ELF-1 (cell line): ENCODE measurements at regions not wholly inside any gene's neighbourhood (a gene's known extent, or its start where the extent isn't known, plus 50 kb on each side); places are given as distances from the start of the nearest gene placed in this dataset.

Experiments used
- DNase-seq: peaks from one replicate; pipeline ENCODE4 v3.0.0-alpha.2; 2016; ENCODE audit warnings: low read depth, low spot score

DNA sequence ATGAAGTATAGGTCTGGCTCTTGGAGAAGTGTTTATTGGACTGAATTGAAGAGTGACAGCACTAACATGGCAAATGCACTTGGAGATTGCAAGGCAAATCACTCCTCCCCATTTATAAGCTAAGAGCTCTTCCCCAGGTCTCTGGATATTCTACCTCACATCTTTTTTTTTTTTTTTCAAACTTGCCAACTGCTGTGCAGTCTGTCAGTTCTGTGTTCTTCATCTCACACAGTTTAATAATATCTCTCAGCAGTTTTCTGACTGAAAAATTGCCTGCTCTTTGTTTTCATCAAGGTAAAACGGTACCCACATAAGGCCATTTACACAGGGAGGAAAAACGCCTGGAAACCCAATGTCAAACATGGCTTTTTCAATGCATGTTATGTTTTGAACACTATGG is 186.1 kb upstream of the B3GALT2 start:
- no peak for DNase-seq

DNA sequence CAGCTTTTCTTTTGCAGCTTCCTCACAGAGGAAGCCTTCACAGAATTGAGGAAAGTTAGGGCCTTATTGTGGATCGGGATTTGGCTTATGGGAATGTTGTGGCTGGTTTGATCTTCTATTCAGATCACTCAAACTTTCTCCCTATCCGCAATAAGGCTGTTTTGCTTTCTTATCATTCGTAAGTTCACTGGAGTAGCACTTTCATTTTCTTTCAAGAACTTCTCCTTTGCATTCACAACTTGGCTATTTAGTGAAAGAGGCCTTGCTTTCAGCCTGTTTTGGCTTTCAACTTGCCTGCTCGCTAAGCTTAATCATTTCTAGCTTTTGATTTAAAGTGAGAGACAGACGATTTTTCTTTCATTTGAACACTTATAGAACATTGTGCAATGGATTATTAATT is 181.9 kb upstream of the B3GALT2 start:
- DNase-seq = no peak

DNA sequence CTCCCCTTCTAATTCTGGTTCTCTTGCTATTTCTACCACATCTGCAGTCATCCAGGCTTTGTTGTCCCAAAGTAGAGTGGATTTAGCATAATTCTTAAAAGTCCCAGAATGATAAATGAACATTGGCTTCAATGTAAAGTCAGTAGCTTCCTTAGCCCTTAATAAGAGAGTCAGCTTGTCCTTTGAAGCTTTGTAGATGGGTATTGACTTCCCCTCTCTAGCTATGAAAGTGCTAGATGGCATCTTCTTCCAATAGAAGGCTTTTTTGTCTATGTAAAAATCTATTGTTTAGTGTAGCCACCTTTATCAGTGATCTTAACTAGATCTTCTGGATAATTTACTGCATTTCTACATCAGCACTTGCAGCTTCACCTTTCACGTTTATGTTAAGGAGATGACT is 181.4 kb upstream of the B3GALT2 start:
- DNase-seq = no peak

DNA sequence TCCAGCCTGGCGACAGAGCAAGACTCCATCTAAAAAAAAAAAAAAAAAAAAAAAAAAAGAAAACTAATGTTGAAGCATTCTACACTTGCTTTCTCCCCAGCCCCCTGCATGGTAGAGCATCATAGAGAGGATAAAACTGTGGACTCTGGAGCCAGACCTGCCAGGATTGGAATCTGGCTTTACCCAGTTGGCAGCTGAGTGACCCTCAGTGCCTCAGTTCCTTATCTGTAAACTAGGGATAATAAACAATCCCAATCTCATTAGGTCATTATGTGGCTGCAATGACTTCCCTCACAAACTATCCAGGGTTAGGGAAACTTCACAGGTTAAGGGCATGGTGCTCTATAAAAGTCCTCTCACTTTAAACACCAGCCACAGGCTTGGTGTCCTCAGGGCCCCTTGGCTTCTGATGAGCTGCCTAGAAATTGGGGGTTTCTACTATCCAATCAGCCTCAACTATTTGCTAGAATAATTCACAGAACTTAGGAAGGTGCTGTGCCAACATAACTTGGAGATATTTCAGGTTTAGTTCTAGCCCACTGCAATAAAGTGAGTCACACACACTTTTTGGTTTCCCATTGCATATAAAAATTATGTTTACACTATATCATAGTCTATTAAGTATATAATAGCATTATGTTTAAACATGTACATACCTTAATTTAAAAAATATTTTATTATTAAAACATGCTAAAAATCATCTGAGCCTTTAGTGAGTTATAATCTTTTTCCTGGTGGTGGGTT is 180.5 kb upstream of the B3GALT2 start:
- DNase-seq = no peak

DNA sequence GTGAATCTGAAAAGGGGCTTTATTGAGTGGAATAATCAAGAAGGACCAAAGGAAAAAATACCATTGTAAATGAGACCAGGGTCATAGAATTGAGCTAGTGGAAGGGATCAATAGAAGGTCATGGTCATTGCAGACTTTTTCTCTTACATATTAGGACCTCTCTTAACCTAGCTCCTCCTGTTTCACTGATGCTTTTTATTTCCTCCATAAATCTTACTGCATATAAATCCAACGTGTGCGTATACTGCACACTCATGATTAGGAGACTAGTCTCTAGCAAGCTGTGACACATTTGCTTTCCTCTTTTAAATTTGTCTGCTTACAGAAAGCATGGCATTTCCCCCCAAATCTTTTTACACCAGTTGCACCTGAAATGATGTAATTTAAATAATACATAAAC is 179.6 kb upstream of the B3GALT2 start:
- DNase-seq = no peak

DNA sequence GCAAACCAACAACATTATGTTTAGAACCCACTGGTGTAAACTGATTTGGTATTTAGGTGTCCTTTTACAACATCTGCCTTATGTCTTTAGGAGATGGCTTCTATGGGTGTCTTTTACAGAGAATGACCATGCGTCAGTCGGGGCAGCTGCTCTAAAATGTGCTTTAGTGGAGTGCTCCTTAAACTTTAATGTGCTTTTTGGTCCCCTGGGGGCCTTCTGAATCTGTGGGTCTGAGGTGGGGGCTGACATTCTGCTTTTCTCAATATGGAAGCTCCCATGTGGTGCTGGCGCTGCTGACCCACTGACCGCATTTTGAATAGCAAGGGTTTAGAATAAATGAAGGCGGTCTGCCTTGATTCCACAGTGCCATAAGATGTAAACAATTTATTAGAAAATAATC is 173.2 kb upstream of the B3GALT2 start:
- DNase-seq = no peak

DNA sequence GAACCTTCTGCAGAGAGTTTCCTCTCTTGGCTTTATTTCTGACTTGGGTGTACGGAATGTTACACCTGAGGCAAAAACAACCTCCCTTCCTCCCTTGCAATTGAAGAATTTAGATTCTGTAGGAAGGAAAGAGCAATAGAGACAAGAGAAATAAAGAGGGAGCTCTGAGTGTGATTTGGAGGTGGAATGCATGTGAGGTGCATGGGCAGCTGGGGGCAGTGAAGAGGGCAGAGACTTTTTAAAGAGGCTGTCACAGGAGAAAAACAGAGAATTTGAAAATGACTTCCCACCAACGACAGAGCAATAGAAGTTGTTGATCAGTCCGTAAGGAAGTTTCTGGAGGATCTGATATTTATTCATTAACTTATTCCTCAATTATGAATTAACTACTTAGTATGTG is 172.0 kb upstream of the B3GALT2 start:
- DNase-seq = no peak

DNA sequence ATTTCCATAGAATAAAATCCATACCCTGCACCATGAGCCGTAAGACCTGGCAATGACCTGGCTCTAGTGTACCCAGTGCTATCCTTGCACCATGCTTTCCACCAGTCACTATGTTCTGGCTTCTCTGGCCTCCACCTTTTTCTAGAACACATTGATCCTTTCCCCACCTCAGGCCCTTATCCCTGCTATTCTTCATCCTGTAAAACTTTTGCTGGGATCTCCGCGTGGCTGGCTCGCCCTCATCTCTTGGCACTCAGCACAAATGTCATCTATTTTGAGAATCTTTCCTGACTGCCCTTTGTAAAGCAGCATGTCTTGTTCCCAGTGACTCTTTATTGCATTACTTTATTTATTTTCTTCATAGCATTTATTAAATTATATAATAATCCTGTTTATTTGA is 169.8 kb upstream of the B3GALT2 start:
- DNase-seq = no peak

DNA sequence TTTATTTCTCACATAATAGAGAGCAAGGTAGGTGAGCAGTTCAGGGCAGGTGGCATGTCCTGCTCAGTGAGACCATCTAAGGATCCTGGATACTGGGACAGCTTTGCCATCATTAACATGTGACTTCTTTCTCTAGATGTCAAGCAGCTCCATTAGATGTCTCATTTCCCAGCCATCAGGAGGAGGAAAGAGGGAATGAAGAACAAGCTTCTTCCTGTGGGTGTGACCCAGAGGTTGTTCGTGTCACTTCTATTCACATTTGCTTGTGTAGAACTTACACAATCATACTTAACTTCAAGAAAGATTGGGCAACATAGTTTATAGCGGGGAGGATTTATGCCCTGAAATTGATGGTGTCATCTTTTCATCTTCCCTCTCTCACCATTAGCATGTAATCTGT is 169.2 kb upstream of the B3GALT2 start:
- DNase-seq = no peak

DNA sequence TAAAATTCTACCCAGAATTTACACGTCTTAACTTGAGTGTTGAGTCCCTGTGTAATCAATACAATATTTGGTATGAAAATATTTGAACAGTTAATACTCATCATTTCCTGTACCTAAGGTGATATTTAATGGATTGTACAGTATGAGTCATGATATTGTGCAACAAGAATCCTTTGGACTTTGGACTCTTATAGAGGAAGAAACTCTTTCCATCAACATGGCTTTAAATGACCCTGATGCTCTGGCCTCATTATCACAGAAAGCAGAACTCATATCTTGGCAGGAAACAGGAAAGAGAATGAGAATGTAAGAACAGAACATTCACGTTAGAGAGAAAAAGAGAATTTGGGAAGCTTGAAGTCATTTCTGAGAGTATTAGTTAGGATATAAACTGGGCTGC is 168.8 kb upstream of the B3GALT2 start:
- no peak for DNase-seq

DNA sequence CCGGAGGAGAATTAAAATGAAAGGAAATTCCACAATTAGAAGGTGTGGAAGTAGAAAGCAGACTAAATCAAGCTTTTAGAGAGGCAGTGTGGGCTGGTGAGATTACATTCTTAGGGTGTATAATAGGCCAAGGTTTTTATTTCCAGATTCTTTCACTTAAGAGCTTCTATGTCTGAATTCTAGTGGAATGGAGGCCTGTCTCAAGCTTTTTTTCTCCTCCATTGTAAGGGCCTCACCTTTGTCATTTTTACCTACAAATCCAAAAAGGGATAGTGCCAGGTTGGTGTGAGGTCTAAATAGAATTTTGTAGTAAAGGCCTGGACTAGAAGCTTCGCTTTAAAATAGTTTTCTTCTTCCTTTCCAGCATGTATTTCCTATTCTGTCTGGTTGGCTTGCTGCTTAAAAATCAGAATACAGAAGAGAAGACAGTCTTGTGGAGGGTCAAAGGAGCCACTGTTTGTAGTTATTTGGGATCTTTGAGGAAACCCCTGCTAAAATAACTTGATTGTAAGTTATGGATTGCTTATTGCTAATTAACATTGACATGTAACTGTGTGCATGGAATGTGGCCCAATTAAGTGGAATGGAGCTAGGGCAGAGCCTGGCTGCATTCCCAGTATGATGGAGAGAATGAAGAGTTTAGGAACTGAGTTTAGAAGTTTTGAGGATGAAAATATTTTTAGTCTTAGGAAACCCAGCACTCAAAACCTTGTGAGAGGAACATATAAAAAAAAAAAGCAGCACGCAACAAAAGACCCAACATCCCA is 162.5 kb upstream of the B3GALT2 start:
- no peak for DNase-seq

DNA sequence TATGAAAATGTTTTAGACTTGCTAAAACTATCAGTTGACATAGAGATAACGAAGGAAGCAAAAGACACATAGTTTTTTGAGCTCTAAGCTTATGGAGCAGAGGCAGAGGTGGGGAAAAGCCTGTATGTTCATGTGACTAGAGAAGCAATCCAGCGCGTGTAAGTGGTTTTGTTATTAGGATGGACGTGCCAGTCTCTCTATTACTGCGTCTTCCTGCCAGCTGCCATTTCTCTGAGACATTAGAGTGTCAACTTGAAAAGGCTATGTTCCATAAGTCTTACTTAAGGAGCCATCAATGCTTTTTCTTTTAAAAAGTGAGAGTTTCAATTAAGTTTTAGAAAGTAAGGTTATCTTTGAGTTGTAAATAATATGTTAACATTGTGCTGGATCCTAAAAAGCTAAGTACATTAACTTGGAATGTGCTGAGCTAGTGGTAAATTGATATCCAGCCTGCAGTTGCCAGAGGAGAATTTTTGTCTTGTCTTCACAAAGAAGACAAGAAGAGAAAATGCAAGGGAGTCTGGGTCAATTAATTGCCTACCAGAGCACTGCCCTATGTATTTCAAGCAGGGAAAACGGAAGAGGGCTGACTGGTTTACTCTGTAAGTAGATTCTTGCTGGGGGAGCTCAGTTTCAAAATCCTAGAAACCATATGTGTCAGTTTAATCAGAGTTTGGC is 161.8 kb upstream of the B3GALT2 start:
- DNase-seq = no peak

DNA sequence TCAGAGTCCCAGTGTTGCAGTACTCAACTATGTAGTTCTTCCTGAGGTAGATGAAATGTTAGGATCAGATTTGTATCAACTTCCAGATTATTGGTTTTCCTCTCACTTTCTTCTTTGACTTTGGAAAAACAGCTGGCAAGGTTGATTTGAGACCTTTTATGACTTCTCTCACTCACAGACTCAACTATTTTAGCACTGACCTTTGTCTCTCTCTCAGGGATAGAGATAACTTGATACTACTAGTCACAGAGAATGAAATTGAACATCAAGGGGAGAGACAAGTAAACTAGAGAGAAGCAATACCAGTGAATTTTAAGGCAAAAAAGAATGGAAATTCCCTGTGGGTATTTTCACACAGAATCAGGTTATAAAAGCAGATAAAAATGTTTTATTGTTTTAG is 159.7 kb upstream of the B3GALT2 start:
- no peak for DNase-seq

DNA sequence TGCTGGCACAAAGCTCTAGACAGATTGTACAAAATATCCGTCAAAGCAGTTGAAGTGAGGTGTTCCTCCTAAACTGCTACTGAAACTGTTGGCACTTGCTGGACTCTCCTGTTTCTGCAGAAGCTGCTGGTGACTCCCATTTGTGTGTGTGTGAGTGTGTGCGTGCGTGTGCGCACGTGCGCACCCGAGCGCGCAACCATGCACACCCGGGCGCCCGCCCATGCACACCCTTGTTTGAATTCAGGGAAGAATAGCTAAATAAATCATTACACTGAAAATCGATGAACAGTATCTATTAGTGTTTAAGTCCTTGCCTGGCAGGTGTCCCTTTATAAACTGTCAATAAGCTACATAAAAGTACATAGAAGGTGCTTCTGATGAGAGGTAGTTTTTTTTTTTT is 156.4 kb upstream of the B3GALT2 start:
- DNase-seq = no peak

DNA sequence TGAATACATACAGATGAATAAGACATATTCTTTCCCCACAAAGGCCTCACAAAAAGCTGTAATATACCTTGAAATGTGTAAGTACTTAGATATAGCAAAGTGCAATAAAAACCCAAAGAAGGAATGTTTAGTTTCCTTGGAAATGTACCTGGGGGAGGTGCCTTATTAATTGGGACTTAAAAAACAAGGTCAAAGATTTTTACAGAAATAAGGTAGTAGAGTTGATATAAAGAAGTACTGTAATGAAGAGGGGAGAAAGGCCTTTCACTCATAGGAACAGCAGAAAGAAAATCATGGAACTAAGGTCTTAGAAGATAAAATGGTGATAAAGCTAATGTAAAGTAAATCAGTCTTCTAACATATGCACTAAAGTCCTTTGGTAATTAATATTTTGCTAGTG is 153.9 kb upstream of the B3GALT2 start:
- DNase-seq = no peak

DNA sequence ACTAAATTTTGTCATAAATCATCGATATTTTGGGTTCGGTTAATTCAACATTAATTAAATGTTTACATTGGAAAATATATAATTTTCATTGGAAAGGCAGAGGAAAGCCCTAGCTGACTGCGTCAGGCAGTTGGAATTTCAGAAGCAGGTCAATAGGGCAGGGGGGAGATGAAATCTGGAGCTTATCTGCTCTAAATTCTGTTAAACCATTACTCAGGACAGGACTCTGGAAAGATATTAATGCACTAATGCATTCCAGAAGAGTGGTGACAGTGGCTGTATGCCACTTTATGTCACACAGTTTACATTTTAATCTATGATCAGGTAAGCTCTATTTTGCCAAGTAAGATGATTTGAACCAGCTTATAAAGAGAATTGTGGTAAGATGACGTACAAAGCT is 153.0 kb upstream of the B3GALT2 start:
- no peak for DNase-seq

DNA sequence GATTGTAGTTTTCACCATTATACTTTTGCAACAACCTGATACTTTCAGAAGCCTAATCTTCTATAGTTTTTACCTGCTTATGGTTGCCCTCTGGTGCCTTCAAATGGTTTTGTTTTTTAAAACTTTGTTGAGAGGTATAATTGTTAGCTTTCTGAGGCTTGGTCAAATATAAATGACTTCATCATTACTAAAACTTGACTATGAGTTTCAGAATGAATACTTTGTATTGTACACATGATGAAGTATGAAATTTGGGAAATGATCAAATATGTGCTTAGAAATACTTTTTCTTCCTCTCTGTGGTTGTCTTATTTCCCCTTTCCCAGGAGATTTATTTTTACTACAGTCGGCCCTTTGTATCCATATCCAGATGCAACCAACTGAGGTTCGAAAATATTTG is 151.8 kb upstream of the B3GALT2 start:
- no peak for DNase-seq

DNA sequence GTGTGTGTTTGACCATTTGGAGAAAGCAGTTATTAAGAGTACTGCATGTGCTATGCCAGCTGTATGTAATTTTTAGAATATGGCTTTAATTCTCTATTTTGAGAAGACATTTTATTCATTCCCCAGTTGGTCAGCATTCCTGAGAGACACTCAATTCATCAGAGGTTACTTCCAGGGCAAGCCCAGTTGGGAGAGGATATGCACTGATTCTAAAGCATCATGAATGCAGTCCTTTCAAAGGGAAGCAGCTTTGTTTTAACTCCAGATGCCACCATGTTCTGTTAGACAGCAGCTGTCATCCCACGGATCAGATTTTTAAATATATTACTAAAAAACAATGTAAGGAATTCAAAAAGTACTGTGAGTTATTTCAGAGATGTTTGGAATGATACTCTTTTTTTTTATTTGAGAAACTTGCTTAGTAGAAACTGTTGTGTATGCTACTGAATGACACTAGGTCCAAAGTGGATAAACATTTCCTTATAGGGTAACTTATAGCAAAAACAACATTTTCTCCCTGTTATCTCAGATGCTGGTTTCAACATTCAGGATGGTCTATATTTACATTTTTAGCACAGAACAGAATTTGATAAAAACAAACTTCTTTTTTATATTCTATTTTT is 149.5 kb upstream of the B3GALT2 start:
- no peak for DNase-seq

DNA sequence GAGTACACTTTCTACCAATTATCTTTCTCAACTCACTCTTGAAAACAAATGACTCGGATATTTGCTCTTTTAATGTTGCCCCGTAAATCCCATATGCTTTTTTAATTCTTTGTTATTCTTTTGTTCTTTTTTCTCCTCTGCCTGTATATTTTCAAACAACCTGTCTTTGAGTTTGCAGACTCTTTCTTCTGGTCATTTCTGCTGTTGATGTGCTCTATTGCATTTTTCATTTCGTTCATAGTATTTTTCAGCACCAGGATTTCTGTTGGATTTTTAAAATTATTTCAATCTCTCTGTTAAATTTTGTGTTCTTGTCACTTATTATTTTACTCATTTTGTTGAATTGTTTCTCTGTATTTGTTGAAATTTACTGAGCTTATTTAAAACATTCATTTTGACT is 146.8 kb upstream of the B3GALT2 start:
- no peak for DNase-seq

DNA sequence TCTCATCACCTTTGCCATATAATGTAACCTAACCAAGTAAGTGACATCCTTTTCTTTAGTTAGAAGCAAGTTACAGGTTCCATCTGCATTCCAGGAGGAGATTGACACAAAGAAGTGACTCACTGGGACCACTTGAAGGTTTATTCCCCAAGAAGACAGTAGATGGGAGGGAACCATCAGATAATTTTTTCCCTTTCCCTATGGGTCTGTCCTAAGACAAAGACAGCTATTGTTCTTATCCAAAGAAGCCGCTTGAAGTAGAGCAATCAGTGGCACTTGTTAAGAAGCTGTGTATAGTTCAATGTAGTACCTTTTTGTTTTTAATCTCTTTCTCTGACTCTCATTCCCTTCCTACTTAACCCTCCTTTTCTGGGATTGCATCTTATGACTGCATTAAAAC is 139.9 kb upstream of the B3GALT2 start:
- no peak for DNase-seq

DNA sequence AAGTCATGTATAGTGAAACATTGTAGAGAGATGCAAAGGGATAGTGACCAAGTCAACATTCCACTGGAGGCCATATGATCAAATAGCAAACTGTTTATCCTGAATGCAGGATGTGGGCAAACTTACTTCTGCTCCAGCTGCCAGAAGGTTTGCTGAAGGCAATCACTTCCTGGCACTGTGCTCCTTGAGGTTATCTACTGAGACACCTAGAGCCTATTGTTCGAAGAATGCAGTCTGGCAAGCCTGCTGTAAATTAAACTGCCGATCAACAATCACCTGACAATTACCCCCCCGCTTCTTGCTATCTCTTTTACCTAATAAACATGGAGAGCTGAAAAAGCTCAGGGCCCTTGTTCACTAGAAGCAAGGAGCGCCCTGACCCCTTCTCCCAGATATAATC is 139.4 kb upstream of the B3GALT2 start:
- no peak for DNase-seq

DNA sequence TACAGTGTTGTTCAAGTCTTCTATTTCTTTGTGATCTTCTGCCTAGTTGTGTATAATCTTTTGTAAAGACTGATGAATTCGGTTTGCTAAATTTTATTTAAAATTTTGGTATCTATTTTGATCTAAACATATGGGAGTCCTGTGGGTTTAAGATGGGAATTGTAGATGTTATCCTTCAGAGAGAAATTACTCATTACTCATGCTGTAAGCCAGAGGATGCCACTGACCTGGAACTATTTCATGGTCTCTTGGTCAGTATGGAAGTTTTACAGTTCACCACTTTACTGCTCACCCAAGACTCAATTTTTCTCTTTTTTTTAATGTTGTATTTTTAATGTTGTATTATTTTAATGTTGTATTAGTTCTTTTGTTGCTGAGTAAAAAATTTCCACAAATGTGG is 138.6 kb upstream of the B3GALT2 start:
- no peak for DNase-seq
